ENCODE measurements at regions not wholly inside any gene's neighbourhood (a gene's known extent, or its start where the extent isn't known, plus 50 kb on each side); places are given as distances from the start of the nearest gene placed in this dataset.

DNA sequence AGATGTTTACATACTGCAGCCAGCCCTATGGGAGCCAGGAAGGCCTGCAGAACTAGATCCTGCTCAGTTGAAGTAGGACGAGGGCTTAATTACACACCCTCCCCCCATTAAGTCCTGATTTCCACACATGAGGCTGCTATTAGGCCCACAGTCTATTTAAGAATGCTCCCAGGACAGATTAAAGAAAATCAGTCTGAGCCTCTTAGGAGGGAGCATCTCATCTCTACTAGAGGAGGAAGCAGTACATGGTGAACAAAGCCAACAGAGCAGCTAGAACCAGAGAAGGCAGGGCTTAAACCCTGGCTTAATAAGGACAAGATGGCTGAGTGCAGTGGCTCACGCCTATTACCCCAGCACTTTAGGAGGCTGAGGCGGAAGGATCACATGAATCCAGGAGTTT lies 55.8 kb upstream of the ARHGAP5 start:
- Histone ChIP-seq H3F3A (replicated peaks; ENCODE audit: insufficient read depth) (no peaks in the 10 kb centered on the region), H3K9ac (no peak overlapping the region), H3K9me2 (no peaks in the 10 kb centered on the region), H3K79me2 (ENCODE audit: insufficient read depth) (no peaks in the 10 kb centered on the region), H4K20me1 (ENCODE audit: insufficient read depth) (no peaks in the 10 kb centered on the region), H3K4me1 (ENCODE audit: control insufficient read depth in 1 of 2, insufficient read depth in 2 of 2, low read depth in 1 of 2, low read length in 1 of 2) (no peaks in the 10 kb centered on the region; a peak in 1 of 4 replicates), H3K4me3 (ENCODE audit: low read depth in 2 of 2, low read length in 1 of 2) (no peak overlapping the region), H3K27ac (ENCODE audit: low read depth in 2 of 2, low read length in 1 of 2) (no peak overlapping the region), H3K9me3 (no peaks in the 10 kb centered on the region), H3K36me3 (replicated peaks in 1 of 2; ENCODE audit: control insufficient read depth in 1 of 2, insufficient read depth in 2 of 2, low read length in 1 of 2) (no peaks in the 10 kb centered on the region), H3K27me3 (ENCODE audit: insufficient read depth) (no peaks in the 10 kb centered on the region), H2AFZ (ENCODE audit: low read depth) (no peak overlapping the region; the same call in 1 of the 2 replicates), H3K4me2 (no peak overlapping the region)
- TF ChIP-seq NRF1 (IDR thresholded peaks at IDR 0.05; ENCODE audit: low read depth, low read length) (no peak), EZH2phosphoT487 (IDR thresholded peaks at IDR 0.05; ENCODE audit: borderline replicate concordance, low read depth) (no peak), POLR2AphosphoS5 (IDR thresholded peaks at IDR 0.05; ENCODE audit: low read depth, low read length) (no peak), TAF1 (IDR thresholded peaks at IDR 0.05; ENCODE audit: borderline replicate concordance, low read depth, low read length) (no peak)
- CTCF ChIA-PET: no interaction called here
- POLR2A ChIA-PET: no interaction called here
- no peak for DNase-seq
- WGBS (ENCODE audit: low lambda C conversion rate): 97% methylated on average over 3 of the region's 3 CpGs

GRCh38 chr14:32022525-32022924 lies 54.6 kb upstream of the ARHGAP5 start:
- ChIA-PET POLR2A (no interaction called here), CTCF (interaction anchor here (0.7 kb wide), 1 partner anchor 283 kb away, joined by 3 read pairs; no protein-coding TSS in a partner anchor)
- no peaks in the 10 kb centered on the region for H3F3A ChIP-seq (replicated peaks; ENCODE audit: insufficient read depth)

More at GRCh38 chr14:32022525-32022924, 54.6 kb upstream of the ARHGAP5 start:
- Histone ChIP-seq H2AFZ (ENCODE audit: low read depth) (no peak overlapping the region), H3K27me3 (ENCODE audit: insufficient read depth) (no peaks in the 10 kb centered on the region), H3K9me3 (no peaks in the 10 kb centered on the region), H3K4me3 (ENCODE audit: low read depth in 2 of 2, low read length in 1 of 2) (no peak overlapping the region), H3K4me2 (no peak overlapping the region), H3K9ac (no peak overlapping the region), H3K79me2 (ENCODE audit: insufficient read depth) (no peaks in the 10 kb centered on the region), H4K20me1 (ENCODE audit: insufficient read depth) (no peaks in the 10 kb centered on the region), H3K9me2 (no peaks in the 10 kb centered on the region), H3K36me3 (replicated peaks in 1 of 2; ENCODE audit: control insufficient read depth in 1 of 2, insufficient read depth in 2 of 2, low read length in 1 of 2) (no peaks in the 10 kb centered on the region), H3K4me1 (ENCODE audit: control insufficient read depth in 1 of 2, insufficient read depth in 2 of 2, low read depth in 1 of 2, low read length in 1 of 2) (no peaks in the 10 kb centered on the region; a peak in 1 of 4 replicates), H3K27ac (ENCODE audit: low read depth in 2 of 2, low read length in 1 of 2) (no peak overlapping the region)
- TF ChIP-seq FOSL2 (IDR thresholded peaks at IDR 0.05; ENCODE audit: borderline replicate concordance, low read depth) (no peak), RCOR1 (IDR thresholded peaks at IDR 0.05; ENCODE audit: low read length) (no peak), USF1 (IDR thresholded peaks at IDR 0.05; ENCODE audit: borderline replicate concordance, low read depth) (no peak), EP300 (IDR thresholded peaks at IDR 0.05; ENCODE audit: borderline replicate concordance in 1 of 2, low read depth in 1 of 2, low read length in 1 of 2) (no peak), FOXJ3 (CRISPR knock-in tag; IDR thresholded peaks at IDR 0.05) (no peak), ELF1 (IDR thresholded peaks at IDR 0.05) (no peak), MAX (IDR thresholded peaks at IDR 0.05; ENCODE audit: low read depth) (no peak)
- TF ChIP-seq, protein P1, sequence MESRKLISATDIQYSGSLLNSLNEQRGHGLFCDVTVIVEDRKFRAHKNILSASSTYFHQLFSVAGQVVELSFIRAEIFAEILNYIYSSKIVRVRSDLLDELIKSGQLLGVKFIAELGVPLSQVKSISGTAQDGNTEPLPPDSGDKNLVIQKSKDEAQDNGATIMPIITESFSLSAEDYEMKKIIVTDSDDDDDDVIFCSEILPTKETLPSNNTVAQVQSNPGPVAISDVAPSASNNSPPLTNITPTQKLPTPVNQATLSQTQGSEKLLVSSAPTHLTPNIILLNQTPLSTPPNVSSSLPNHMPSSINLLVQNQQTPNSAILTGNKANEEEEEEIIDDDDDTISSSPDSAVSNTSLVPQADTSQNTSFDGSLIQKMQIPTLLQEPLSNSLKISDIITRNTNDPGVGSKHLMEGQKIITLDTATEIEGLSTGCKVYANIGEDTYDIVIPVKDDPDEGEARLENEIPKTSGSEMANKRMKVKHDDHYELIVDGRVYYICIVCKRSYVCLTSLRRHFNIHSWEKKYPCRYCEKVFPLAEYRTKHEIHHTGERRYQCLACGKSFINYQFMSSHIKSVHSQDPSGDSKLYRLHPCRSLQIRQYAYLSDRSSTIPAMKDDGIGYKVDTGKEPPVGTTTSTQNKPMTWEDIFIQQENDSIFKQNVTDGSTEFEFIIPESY (IDR thresholded peaks at IDR 0.05; ENCODE audit: borderline replicate concordance, low read depth): no peak
- DNase-seq: no peak
- 79% methylated on average over 4 of the region's 4 CpGs for WGBS (ENCODE audit: low lambda C conversion rate)
